Vagina (tissue), 2 donors: ENCODE measurements at regions not wholly inside any gene's neighbourhood (a gene's known extent, or its start where the extent isn't known, plus 50 kb on each side); places are given as distances from the start of the nearest gene placed in this dataset.

ENCODE experiments used
- CTCF ChIP-seq, 3 experiments: fragments of 450-650 bp in 2 of 3; fragments of 200-600 bp in 1 of 3; sonication (generic) in 1 of 3; IDR thresholded peaks; one replicate each; pipeline ENCODE4 v1.5.1; 2017 to 2019; ENCODE audit warnings: antibody characterized with exemption in 3 of 3, mild to moderate bottlenecking in 2 of 3, moderate library complexity in 2 of 3
- POLR2A ChIP-seq, 2 donors: fragments of 450-650 bp; IDR thresholded peaks; one replicate each; pipeline ENCODE4 v1.6.1; 2017; ENCODE audit warnings: antibody characterized with exemption in 2 of 2, mild to moderate bottlenecking in 2 of 2, moderate library complexity in 2 of 2

- TF ChIP-seq CTCF (IDR thresholded peaks at IDR 0.05) (no peak), POLR2A (IDR thresholded peaks at IDR 0.05) (no peak)
These were observed 292.4 kb downstream of the PLPP3 start for GRCh38 chr1:56286956-56287355.
